Trophoblast cell (in vitro differentiated cells and primary cell): ENCODE measurements at regions not wholly inside any gene's neighbourhood (a gene's known extent, or its start where the extent isn't known, plus 50 kb on each side); places are given as distances from the start of the nearest gene placed in this dataset.
"Not testable (repeated sequence)": the region's sequence is repeated elsewhere in the genome, so short reads cannot be mapped to it uniquely, and the experiment has no call there.

Experiments used
- DNase-seq, 2 donors: peaks; one replicate each; pipeline ENCODE4 v3.0.0-alpha.2; 2016
- H2AFZ ChIP-seq: 2 replicates; pipeline ENCODE4 v1.6.1; 2013; ENCODE audit warnings: low read length, moderate library complexity, mild to moderate bottlenecking; ENCODE audit not compliant: insufficient read depth, poor library complexity
- H2AK5ac ChIP-seq: 2 replicates; pipeline ENCODE4 v1.6.1; 2013; ENCODE audit warnings: mild to moderate bottlenecking, low read length
- H2BK120ac ChIP-seq: 2 replicates; pipeline ENCODE4 v1.6.1; 2013; ENCODE audit warnings: low read length, mild to moderate bottlenecking, moderate library complexity; ENCODE audit not compliant: insufficient read depth, poor library complexity
- H2BK12ac ChIP-seq: 2 replicates; pipeline ENCODE4 v1.6.1; 2013; ENCODE audit warnings: mild to moderate bottlenecking, low read length, moderate library complexity
- H2BK5ac ChIP-seq: 2 replicates; pipeline ENCODE4 v1.6.1; 2013; ENCODE audit warnings: low read length, low read depth, moderate library complexity, mild to moderate bottlenecking; ENCODE audit not compliant: poor library complexity
- H3K14ac ChIP-seq: 2 replicates; pipeline ENCODE4 v1.6.1; 2013; ENCODE audit warnings: mild to moderate bottlenecking, low read length
- H3K18ac ChIP-seq: 2 replicates; pipeline ENCODE4 v1.6.1; 2013; ENCODE audit warnings: mild to moderate bottlenecking, low read length
- H3K23ac ChIP-seq: 2 replicates; pipeline ENCODE4 v1.6.1; 2013; ENCODE audit warnings: low read length
- H3K27ac ChIP-seq: 2 replicates; pipeline ENCODE4 v1.5.1; 2013; ENCODE audit warnings: low read depth, mild to moderate bottlenecking, inconsistent platforms, low read length, moderate library complexity
- H3K27me3 ChIP-seq: 2 replicates; pipeline ENCODE4 v1.6.1; 2013; ENCODE audit warnings: inconsistent platforms, mild to moderate bottlenecking, low read length, moderate library complexity; ENCODE audit not compliant: insufficient read depth
- H3K36me3 ChIP-seq, 2 experiments: 1 replicate in 1 of 2; 2 replicates in 1 of 2; pipeline ENCODE4 v1.6.1; 2013; ENCODE audit warnings: low read length in 2 of 2, mild to moderate bottlenecking in 2 of 2, moderate library complexity in 1 of 2; ENCODE audit not compliant: insufficient read depth in 2 of 2, control insufficient read depth in 1 of 2
- H3K4ac ChIP-seq: 2 replicates; pipeline ENCODE4 v1.6.1; 2013; ENCODE audit warnings: low read depth, mild to moderate bottlenecking, low read length, moderate library complexity
- H3K4me1 ChIP-seq, 2 experiments: 1 replicate in 1 of 2; 2 replicates in 1 of 2; pipeline ENCODE4 v1.6.1; 2013; ENCODE audit warnings: low read length in 2 of 2, mild to moderate bottlenecking in 2 of 2, moderate library complexity in 1 of 2; ENCODE audit not compliant: insufficient read depth in 2 of 2, control insufficient read depth in 1 of 2
- H3K4me2 ChIP-seq: 2 replicates; pipeline ENCODE4 v1.6.1; 2013; ENCODE audit warnings: inconsistent platforms, mild to moderate bottlenecking, low read length, moderate library complexity
- H3K4me3 ChIP-seq: 2 replicates; pipeline ENCODE4 v1.5.1; 2013; ENCODE audit warnings: mild to moderate bottlenecking, low read depth, low read length, inconsistent platforms
- H3K79me1 ChIP-seq: one replicate; pipeline ENCODE4 v1.6.1; 2013; ENCODE audit warnings: low read length
- H3K79me2 ChIP-seq: 2 replicates; pipeline ENCODE4 v1.6.1; 2013; ENCODE audit warnings: low read length, mild to moderate bottlenecking; ENCODE audit not compliant: control insufficient read depth, insufficient read depth, poor library complexity
- H3K9ac ChIP-seq: 2 replicates; pipeline ENCODE4 v1.6.1; 2013; ENCODE audit warnings: mild to moderate bottlenecking, low read length
- H3K9me3 ChIP-seq: 2 replicates; pipeline ENCODE4 v1.6.1; 2013; ENCODE audit warnings: low read depth, mild to moderate bottlenecking, control low read depth, inconsistent platforms, low read length; ENCODE audit not compliant: insufficient read depth
- H4K12ac ChIP-seq: 2 replicates; pipeline ENCODE4 v1.6.1; 2013; ENCODE audit warnings: low read depth, mild to moderate bottlenecking, low read length, moderate library complexity
- H4K8ac ChIP-seq: 2 replicates; pipeline ENCODE4 v1.6.1; 2013; ENCODE audit warnings: low read depth, mild to moderate bottlenecking, low read length, moderate library complexity
- H4K91ac ChIP-seq: one replicate; pipeline ENCODE4 v1.6.1; 2013; ENCODE audit warnings: low read depth, mild to moderate bottlenecking, low read length, moderate library complexity
- whole genome bisulfite sequencing: extraction: QIAGEN DNeasy Blood & Tissue Kit; methylation state at CpG from one replicate; pipeline ENCODE4 v1.1.7; 2013; ENCODE audit warnings: missing lambda C conversion rate; ENCODE audit not compliant: insufficient read length, insufficient coverage; ENCODE audit errors: extremely low coverage; 5-methylcytosine and 5-hydroxymethylcytosine counted together

- WGBS = no CpG with 5 or more reads among the region's 8 CpGs
Observed at GRCh38 chr2:84127812-84128211, 331.3 kb downstream of the SUCLG1 start.

GRCh38 chr2:84126530-84126929, 332.6 kb downstream of the SUCLG1 start:
- Histone ChIP-seq H3K27me3 (no peaks in the 10 kb centered on the region), H2AFZ (no peak overlapping the region), H3K27ac (no peak overlapping the region), H3K9me3 (no peaks in the 10 kb centered on the region), H2AK5ac (no peak overlapping the region), H4K12ac (no peak overlapping the region), H3K4me1 (no peaks in the 10 kb centered on the region), H3K9ac (no peak overlapping the region), H4K8ac (no peak overlapping the region), H2BK120ac (no peak overlapping the region), H4K91ac (no peak overlapping the region), H3K79me1 (no peaks in the 10 kb centered on the region), H2BK5ac (no peak overlapping the region), H3K36me3 (no peaks in the 10 kb centered on the region), H3K4me2 (no peak overlapping the region), H3K18ac (no peak overlapping the region), H2BK12ac (no peak overlapping the region), H3K79me2 (no peaks in the 10 kb centered on the region), H3K14ac (no peak overlapping the region), H3K4me3 (no peak overlapping the region), H3K4ac (no peak overlapping the region), H3K23ac (no peak overlapping the region)
- WGBS = no CpG with 5 or more reads among the region's 3 CpGs
- DNase-seq = no peak

More at GRCh38 chr2:84127812-84128211, 331.3 kb downstream of the SUCLG1 start:
- not testable (repeated sequence) for H3K4me3 ChIP-seq, H3K9me3 ChIP-seq, H4K91ac ChIP-seq, H3K79me1 ChIP-seq, H3K4me2 ChIP-seq, H4K12ac ChIP-seq, H3K4me1 ChIP-seq, H4K8ac ChIP-seq, H3K23ac ChIP-seq, DNase-seq, H2AFZ ChIP-seq, H3K79me2 ChIP-seq, H2AK5ac ChIP-seq, H2BK5ac ChIP-seq, H2BK12ac ChIP-seq, H3K4ac ChIP-seq, H3K27me3 ChIP-seq, H3K18ac ChIP-seq, H3K9ac ChIP-seq, H3K14ac ChIP-seq, H2BK120ac ChIP-seq, H3K36me3 ChIP-seq, H3K27ac ChIP-seq

GRCh38 chr2:84126084-84126483, 333.0 kb downstream of the SUCLG1 start:
- no peak overlapping the region for H4K12ac ChIP-seq
- H2BK120ac ChIP-seq = no peak overlapping the region
- no peaks in the 10 kb centered on the region for H3K79me1 ChIP-seq
- no peak overlapping the region for H3K9ac ChIP-seq
- no peak overlapping the region for H4K91ac ChIP-seq
- H3K14ac ChIP-seq = no peak overlapping the region
- no peak overlapping the region for H3K23ac ChIP-seq
- H2BK5ac ChIP-seq = no peak overlapping the region
- H2AFZ ChIP-seq = no peak overlapping the region
- no peaks in the 10 kb centered on the region for H3K79me2 ChIP-seq
- H3K4ac ChIP-seq = no peak overlapping the region
- H3K9me3 ChIP-seq = no peaks in the 10 kb centered on the region
- no peak overlapping the region for H2BK12ac ChIP-seq
- no CpG with 5 or more reads among the region's 1 CpG for WGBS
- H3K4me1 ChIP-seq = no peaks in the 10 kb centered on the region
- no peaks in the 10 kb centered on the region for H3K36me3 ChIP-seq
- H3K4me3 ChIP-seq = no peak overlapping the region
- H2AK5ac ChIP-seq = no peak overlapping the region
- no peak overlapping the region for H3K18ac ChIP-seq
- DNase-seq = no peak
- H3K4me2 ChIP-seq = no peak overlapping the region
- no peaks in the 10 kb centered on the region for H3K27me3 ChIP-seq
- H3K27ac ChIP-seq = no peak overlapping the region
- H4K8ac ChIP-seq = no peak overlapping the region

GRCh38 chr2:84116143-84116542, 342.9 kb downstream of the SUCLG1 start:
- no peak overlapping the region for H2BK5ac ChIP-seq
- H3K27ac ChIP-seq = no peak overlapping the region
- H2BK12ac ChIP-seq = no peak overlapping the region
- no peak overlapping the region for H2BK120ac ChIP-seq
- H3K18ac ChIP-seq = no peak overlapping the region
- H3K27me3 ChIP-seq = no peaks in the 10 kb centered on the region
- WGBS = no CpG with 5 or more reads among the region's 4 CpGs
- no peak for DNase-seq
- H3K9ac ChIP-seq = no peak overlapping the region
- H2AFZ ChIP-seq = no peak overlapping the region
- no peaks in the 10 kb centered on the region for H3K79me2 ChIP-seq
- H3K4me3 ChIP-seq = no peak overlapping the region
- H2AK5ac ChIP-seq = no peak overlapping the region
- H3K14ac ChIP-seq = no peak overlapping the region
- H3K23ac ChIP-seq = no peak overlapping the region
- no peak overlapping the region for H4K8ac ChIP-seq
- H3K4me2 ChIP-seq = no peak overlapping the region
- H3K36me3 ChIP-seq = no peaks in the 10 kb centered on the region
- H4K12ac ChIP-seq = no peak overlapping the region
- H3K9me3 ChIP-seq = no peaks in the 10 kb centered on the region
- no peak overlapping the region for H4K91ac ChIP-seq
- no peaks in the 10 kb centered on the region for H3K79me1 ChIP-seq
- no peaks in the 10 kb centered on the region for H3K4me1 ChIP-seq
- no peak overlapping the region for H3K4ac ChIP-seq
